Effector memory CD4-positive, alpha-beta T cell (primary cell): ENCODE measurements at regions not wholly inside any gene's neighbourhood (a gene's known extent, or its start where the extent isn't known, plus 50 kb on each side); places are given as distances from the start of the nearest gene placed in this dataset.

Experiments used
- DNase-seq, 3 donors: peaks; one replicate each; pipeline ENCODE4 v3.0.0-alpha.2; 2020
- H3K27ac ChIP-seq: 2 replicates; pipeline ENCODE4 v1.7.0; 2013; ENCODE audit warnings: mild to moderate bottlenecking, low read length, moderate library complexity; ENCODE audit not compliant: insufficient read depth, poor library complexity, severe bottlenecking
- H3K27me3 ChIP-seq: replicated peaks from 2 replicates; pipeline ENCODE4 v1.7.0; 2013; ENCODE audit warnings: mild to moderate bottlenecking, low read length; ENCODE audit not compliant: insufficient read depth, control insufficient read depth, poor library complexity, severe bottlenecking
- H3K36me3 ChIP-seq: 2 replicates; pipeline ENCODE4 v1.7.0; 2013; ENCODE audit warnings: mild to moderate bottlenecking, low read length, moderate library complexity; ENCODE audit not compliant: control insufficient read depth, insufficient read depth
- H3K4me1 ChIP-seq: 2 replicates; pipeline ENCODE4 v1.7.0; 2013; ENCODE audit warnings: low read length, mild to moderate bottlenecking; ENCODE audit not compliant: control insufficient read depth, insufficient read depth, poor library complexity, severe bottlenecking
- H3K4me3 ChIP-seq: 2 replicates; pipeline ENCODE4 v1.7.0; 2013; ENCODE audit warnings: low read length, low read depth, mild to moderate bottlenecking; ENCODE audit not compliant: insufficient read depth, poor library complexity, severe bottlenecking
- H3K9me3 ChIP-seq: 2 replicates; pipeline ENCODE4 v1.7.0; 2013; ENCODE audit warnings: mild to moderate bottlenecking, low read length, moderate library complexity; ENCODE audit not compliant: control insufficient read depth

DNA sequence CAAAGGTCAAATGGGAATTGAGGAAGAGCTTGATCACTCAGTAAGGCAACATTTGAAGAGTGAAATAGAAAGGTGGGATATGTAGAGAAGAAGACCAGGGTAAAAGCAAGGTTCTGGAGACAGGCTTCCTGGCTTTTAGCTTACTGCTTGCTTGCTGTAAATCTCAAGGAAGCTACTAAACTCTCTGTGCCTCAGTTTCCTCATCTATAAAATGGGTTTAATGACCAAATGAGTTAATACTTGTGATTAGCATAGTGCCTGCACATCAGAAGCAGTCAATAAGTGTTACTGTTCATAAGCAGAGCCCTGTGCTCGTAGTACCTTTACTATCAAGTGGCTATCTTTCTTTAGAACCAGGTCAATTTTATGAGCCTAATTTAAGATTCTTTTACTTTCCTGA, 222.2 kb upstream of the ITGA4 start:
- Histone ChIP-seq H3K4me1 (no peaks in the 10 kb centered on the region), H3K27ac (no peak overlapping the region), H3K36me3 (no peaks in the 10 kb centered on the region), H3K4me3 (no peak overlapping the region), H3K27me3 (no peaks in the 10 kb centered on the region), H3K9me3 (no peaks in the 10 kb centered on the region)
- no peak for DNase-seq

DNA sequence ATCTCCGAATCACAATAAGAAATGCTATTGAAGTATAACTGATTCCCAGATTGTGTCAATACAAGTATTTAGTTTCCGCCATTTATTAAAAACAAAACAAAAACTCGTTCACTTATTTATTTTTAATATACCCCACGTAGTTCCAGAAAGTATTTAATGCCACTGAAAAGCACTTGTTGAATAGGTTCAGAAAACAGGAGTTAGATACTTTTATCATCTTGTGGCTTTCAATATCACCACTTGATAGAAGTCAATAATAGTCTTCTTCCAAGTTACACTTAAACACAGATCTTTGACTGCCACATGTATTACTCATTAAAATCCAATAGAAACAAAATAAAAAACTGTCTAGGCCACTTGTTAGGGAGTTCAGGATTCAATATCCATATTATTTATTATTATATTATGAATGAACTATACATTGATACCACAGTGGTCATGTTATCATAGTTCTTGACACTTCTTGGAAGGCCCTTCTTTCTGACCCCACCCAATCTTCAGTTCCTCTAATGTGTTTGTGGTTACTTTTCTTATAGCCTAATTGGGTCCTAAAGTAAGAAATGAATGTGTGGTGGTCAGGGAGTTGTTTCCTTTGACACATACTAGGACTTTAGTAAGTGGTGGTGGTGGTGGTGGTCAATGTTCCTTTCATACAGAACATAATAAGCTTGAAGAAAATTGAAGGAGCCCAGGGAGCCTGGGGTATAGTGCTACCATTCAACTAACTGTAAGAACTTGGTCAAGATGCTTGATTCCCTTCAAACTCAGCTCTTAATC, 221.3 kb upstream of the ITGA4 start:
- no peak for DNase-seq
- Histone ChIP-seq H3K9me3 (no peaks in the 10 kb centered on the region), H3K4me1 (no peaks in the 10 kb centered on the region), H3K27me3 (no peaks in the 10 kb centered on the region), H3K4me3 (no peak overlapping the region), H3K27ac (no peak overlapping the region), H3K36me3 (no peaks in the 10 kb centered on the region)

- no peaks in the 10 kb centered on the region for H3K9me3 ChIP-seq
- H3K4me1 ChIP-seq = peaks cover 3% of the 10 kb centered on the region
- no peaks in the 10 kb centered on the region for H3K36me3 ChIP-seq
- DNase-seq = no peak
- no peak overlapping the region for H3K27ac ChIP-seq
- no peak overlapping the region for H3K4me3 ChIP-seq
- H3K27me3 ChIP-seq = no peaks in the 10 kb centered on the region
These were observed 217.9 kb upstream of the ITGA4 start for GRCh38 chr2:181239201-181239799.

DNA sequence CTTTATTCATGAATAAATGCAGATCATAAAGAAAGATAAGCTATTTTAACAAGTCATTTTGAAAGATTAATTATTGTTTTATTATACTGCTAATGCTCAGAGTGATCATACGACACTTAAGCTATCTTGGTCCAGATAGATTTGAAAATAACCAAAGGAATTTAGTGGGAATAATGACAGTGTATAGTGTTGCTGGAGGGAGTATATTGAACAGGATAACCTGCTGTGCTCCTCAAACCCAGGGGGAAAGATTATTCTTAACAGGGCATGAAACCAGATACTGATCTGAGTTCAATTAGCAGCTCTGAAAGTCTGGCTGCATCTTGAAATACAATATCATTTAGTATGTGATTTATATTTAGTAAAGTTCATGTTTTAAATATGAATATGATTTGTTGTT, 216.3 kb upstream of the ITGA4 start:
- no peaks in the 10 kb centered on the region for H3K9me3 ChIP-seq
- no peaks in the 10 kb centered on the region for H3K36me3 ChIP-seq
- H3K27ac ChIP-seq = no peak overlapping the region
- peaks cover 3% of the 10 kb centered on the region for H3K4me1 ChIP-seq
- no peak overlapping the region for H3K4me3 ChIP-seq
- no peaks in the 10 kb centered on the region for H3K27me3 ChIP-seq
- no peak for DNase-seq

- Histone ChIP-seq H3K9me3 (no peaks in the 10 kb centered on the region), H3K27ac (no peak overlapping the region), H3K36me3 (no peaks in the 10 kb centered on the region)
These were observed 215.8 kb upstream of the ITGA4 start for GRCh38 chr2:181241366-181241765.

GRCh38 chr2:181241797-181242196, 215.4 kb upstream of the ITGA4 start:
- H3K4me3 ChIP-seq = no peak overlapping the region
- H3K4me1 ChIP-seq = peaks cover 3% of the 10 kb centered on the region
- no peaks in the 10 kb centered on the region for H3K27me3 ChIP-seq
- no peaks in the 10 kb centered on the region for H3K36me3 ChIP-seq
- no peak for DNase-seq
- H3K9me3 ChIP-seq = no peaks in the 10 kb centered on the region
- H3K27ac ChIP-seq = no peak overlapping the region

More at GRCh38 chr2:181241366-181241765, 215.8 kb upstream of the ITGA4 start:
- no peaks in the 10 kb centered on the region for H3K27me3 ChIP-seq
- peaks cover 3% of the 10 kb centered on the region for H3K4me1 ChIP-seq
- DNase-seq = no peak
- H3K4me3 ChIP-seq = no peak overlapping the region

GRCh38 chr2:181242262-181242661, 214.9 kb upstream of the ITGA4 start:
- Histone ChIP-seq H3K4me1 (peaks cover 3% of the 10 kb centered on the region), H3K9me3 (no peaks in the 10 kb centered on the region), H3K4me3 (no peak overlapping the region), H3K36me3 (no peaks in the 10 kb centered on the region), H3K27ac (no peak overlapping the region), H3K27me3 (no peaks in the 10 kb centered on the region)
- DNase-seq = no peak

GRCh38 chr2:181243319-181243718, 213.9 kb upstream of the ITGA4 start:
- Histone ChIP-seq H3K4me3 (no peak overlapping the region), H3K4me1 (peaks cover 3% of the 10 kb centered on the region), H3K36me3 (no peaks in the 10 kb centered on the region), H3K9me3 (no peaks in the 10 kb centered on the region), H3K27ac (no peak overlapping the region), H3K27me3 (no peaks in the 10 kb centered on the region)
- no peak for DNase-seq

DNA sequence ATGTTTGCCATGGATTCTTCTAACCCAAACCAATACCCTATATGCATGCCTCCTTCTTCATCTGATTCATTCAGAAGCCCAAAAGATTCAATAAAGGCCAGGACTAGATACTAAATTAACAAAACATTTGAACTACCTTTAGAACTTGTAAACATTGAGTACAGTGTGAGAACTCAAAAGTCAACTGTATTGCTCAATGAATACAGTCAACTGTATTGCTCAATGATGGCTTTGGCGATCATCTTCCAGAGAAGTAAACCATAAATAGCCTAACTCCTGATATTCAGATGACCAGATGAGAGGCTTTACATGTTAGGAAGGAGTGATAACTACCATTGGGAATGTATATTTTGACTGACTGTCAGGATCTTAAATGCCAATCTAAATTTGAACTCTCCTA, 206.5 kb upstream of the ITGA4 start:
- no peak for DNase-seq
- no peaks in the 10 kb centered on the region for H3K27me3 ChIP-seq
- H3K27ac ChIP-seq = no peak overlapping the region
- no peak overlapping the region for H3K4me3 ChIP-seq
- H3K9me3 ChIP-seq = no peaks in the 10 kb centered on the region
- H3K36me3 ChIP-seq = no peaks in the 10 kb centered on the region
- no peaks in the 10 kb centered on the region for H3K4me1 ChIP-seq

GRCh38 chr2:181252262-181253148, 204.7 kb upstream of the ITGA4 start:
- Histone ChIP-seq H3K27ac (no peak overlapping the region), H3K4me3 (no peak overlapping the region), H3K36me3 (no peaks in the 10 kb centered on the region), H3K9me3 (no peaks in the 10 kb centered on the region), H3K4me1 (no peaks in the 10 kb centered on the region), H3K27me3 (no peaks in the 10 kb centered on the region)
- DNase-seq = no peak
